ENCODE measurements at regions not wholly inside any gene's neighbourhood (a gene's known extent, or its start where the extent isn't known, plus 50 kb on each side); places are given as distances from the start of the nearest gene placed in this dataset.

GRCh38 chr2:10205162-10205475 is 82.6 kb downstream of the RRM2 start:
- no peak for TF ChIP-seq NANOG (IDR thresholded peaks at IDR 0.05; ENCODE audit: borderline replicate concordance)
- TF ChIP-seq, protein P1, sequence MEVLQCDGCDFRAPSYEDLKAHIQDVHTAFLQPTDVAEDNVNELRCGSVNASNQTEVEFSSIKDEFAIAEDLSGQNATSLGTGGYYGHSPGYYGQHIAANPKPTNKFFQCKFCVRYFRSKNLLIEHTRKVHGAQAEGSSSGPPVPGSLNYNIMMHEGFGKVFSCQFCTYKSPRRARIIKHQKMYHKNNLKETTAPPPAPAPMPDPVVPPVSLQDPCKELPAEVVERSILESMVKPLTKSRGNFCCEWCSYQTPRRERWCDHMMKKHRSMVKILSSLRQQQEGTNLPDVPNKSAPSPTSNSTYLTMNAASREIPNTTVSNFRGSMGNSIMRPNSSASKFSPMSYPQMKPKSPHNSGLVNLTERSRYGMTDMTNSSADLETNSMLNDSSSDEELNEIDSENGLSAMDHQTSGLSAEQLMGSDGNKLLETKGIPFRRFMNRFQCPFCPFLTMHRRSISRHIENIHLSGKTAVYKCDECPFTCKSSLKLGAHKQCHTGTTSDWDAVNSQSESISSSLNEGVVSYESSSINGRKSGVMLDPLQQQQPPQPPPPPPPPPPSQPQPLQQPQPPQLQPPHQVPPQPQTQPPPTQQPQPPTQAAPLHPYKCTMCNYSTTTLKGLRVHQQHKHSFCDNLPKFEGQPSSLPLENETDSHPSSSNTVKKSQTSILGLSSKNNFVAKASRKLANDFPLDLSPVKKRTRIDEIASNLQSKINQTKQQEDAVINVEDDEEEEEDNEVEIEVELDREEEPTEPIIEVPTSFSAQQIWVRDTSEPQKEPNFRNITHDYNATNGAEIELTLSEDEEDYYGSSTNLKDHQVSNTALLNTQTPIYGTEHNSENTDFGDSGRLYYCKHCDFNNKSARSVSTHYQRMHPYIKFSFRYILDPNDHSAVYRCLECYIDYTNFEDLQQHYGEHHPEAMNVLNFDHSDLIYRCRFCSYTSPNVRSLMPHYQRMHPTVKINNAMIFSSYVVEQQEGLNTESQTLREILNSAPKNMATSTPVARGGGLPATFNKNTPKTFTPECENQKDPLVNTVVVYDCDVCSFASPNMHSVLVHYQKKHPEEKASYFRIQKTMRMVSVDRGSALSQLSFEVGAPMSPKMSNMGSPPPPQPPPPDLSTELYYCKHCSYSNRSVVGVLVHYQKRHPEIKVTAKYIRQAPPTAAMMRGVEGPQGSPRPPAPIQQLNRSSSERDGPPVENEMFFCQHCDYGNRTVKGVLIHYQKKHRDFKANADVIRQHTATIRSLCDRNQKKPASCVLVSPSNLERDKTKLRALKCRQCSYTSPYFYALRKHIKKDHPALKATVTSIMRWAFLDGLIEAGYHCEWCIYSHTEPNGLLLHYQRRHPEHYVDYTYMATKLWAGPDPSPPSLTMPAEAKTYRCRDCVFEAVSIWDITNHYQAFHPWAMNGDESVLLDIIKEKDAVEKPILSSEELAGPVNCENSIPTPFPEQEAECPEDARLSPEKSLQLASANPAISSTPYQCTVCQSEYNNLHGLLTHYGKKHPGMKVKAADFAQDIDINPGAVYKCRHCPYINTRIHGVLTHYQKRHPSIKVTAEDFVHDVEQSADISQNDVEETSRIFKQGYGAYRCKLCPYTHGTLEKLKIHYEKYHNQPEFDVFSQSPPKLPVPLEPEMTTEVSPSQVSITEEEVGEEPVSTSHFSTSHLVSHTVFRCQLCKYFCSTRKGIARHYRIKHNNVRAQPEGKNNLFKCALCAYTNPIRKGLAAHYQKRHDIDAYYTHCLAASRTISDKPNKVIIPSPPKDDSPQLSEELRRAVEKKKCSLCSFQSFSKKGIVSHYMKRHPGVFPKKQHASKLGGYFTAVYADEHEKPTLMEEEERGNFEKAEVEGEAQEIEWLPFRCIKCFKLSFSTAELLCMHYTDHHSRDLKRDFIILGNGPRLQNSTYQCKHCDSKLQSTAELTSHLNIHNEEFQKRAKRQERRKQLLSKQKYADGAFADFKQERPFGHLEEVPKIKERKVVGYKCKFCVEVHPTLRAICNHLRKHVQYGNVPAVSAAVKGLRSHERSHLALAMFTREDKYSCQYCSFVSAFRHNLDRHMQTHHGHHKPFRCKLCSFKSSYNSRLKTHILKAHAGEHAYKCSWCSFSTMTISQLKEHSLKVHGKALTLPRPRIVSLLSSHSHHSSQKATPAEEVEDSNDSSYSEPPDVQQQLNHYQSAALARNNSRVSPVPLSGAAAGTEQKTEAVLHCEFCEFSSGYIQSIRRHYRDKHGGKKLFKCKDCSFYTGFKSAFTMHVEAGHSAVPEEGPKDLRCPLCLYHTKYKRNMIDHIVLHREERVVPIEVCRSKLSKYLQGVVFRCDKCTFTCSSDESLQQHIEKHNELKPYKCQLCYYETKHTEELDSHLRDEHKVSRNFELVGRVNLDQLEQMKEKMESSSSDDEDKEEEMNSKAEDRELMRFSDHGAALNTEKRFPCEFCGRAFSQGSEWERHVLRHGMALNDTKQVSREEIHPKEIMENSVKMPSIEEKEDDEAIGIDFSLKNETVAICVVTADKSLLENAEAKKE (CRISPR knock-in tag; IDR thresholded peaks at IDR 0.05), result no peak
- TF ChIP-seq EZH2phosphoT487 (IDR thresholded peaks at IDR 0.05; ENCODE audit: unreplicated experiment), result no peak
- TF ChIP-seq STAT1 (IDR thresholded peaks at IDR 0.05; ENCODE audit: unreplicated experiment), result no peak
- TF ChIP-seq JUNB (IDR thresholded peaks at IDR 0.05; ENCODE audit: unreplicated experiment), result no peak
- no peak for TF ChIP-seq REST (IDR thresholded peaks at IDR 0.05; ENCODE audit: unreplicated experiment)
- TF ChIP-seq CTCF (conservative IDR thresholded peaks at IDR 0.05; ENCODE audit: low read depth in 2 of 2), result no peak
- TF ChIP-seq CREB1 (CRISPR knock-in tag; IDR thresholded peaks at IDR 0.05; ENCODE audit: low read depth), result no peak
- no peak for TF ChIP-seq ETS1 (IDR thresholded peaks at IDR 0.05)
- TF ChIP-seq EZH2 (IDR thresholded peaks at IDR 0.05; ENCODE audit: low read depth, unreplicated experiment), result no peak
- no peak for TF ChIP-seq ZNF331 (CRISPR knock-in tag; IDR thresholded peaks at IDR 0.05; ENCODE audit: low read depth)
- TF ChIP-seq POLR2AphosphoS5 (IDR thresholded peaks at IDR 0.05; ENCODE audit: low read depth), result no peak
- no peak for TF ChIP-seq ZNF114 (CRISPR knock-in tag; IDR thresholded peaks at IDR 0.05)
- Histone ChIP-seq H3K4me1 (ENCODE audit: insufficient read depth) (no peaks in the 10 kb centered on the region), H3K27me3 (ENCODE audit: insufficient read depth) (no peaks in the 10 kb centered on the region), H3K36me3 (ENCODE audit: insufficient read depth) (no peaks in the 10 kb centered on the region), H4K20me1 (replicated peaks; ENCODE audit: insufficient read depth) (no peaks in the 10 kb centered on the region), H3K79me2 (replicated peaks; ENCODE audit: insufficient read depth) (no peaks in the 10 kb centered on the region), H2AFZ (no peak overlapping the region), H3K4me2 (no peak overlapping the region), H3K27ac (ENCODE audit: low read depth) (no peak overlapping the region), H3K4me3 (no peak overlapping the region), H3K9me2 (ENCODE audit: insufficient read depth) (no peaks in the 10 kb centered on the region), H3F3A (replicated peaks; ENCODE audit: low read depth) (no peaks in the 10 kb centered on the region)
- H3K27me3 Mint-ChIP-seq (ENCODE audit: insufficient read depth, low read depth, poor library complexity), result peaks cover 9% of the 10 kb centered on the region
- no peaks in the 10 kb centered on the region; the same call in 2 of the 3 replicates for H3K4me1 Mint-ChIP-seq
- H3K27ac Mint-ChIP-seq, result no peak overlapping the region
- H3K36me3 Mint-ChIP-seq (ENCODE audit: low read depth), result peaks cover 5% of the 10 kb centered on the region; the same call in 1 of the 3 replicates
- ATAC-seq, result no peak
- H3K4me3 Mint-ChIP-seq, result no peak overlapping the region
- H3K9me3 Mint-ChIP-seq, result no peaks in the 10 kb centered on the region; the same call in 1 of the 3 replicates
- no peak for DNase-seq (ENCODE audit: low spot score)
